Spleen (tissue), 11 donors: ENCODE measurements at regions not wholly inside any gene's neighbourhood (a gene's known extent, or its start where the extent isn't known, plus 50 kb on each side); places are given as distances from the start of the nearest gene placed in this dataset.

ENCODE experiments used
- DNase-seq: peaks from one replicate; pipeline ENCODE4 v3.0.0-alpha.2; 2020
- H3K27ac ChIP-seq, 8 donors: fragments of 200-600 bp; sonication (generic) in 7 of 8; 1 replicate in 4 of 8; 2 replicates in 4 of 8; pipeline versions ENCODE4 v1.5.0 to v1.8.0; 2016 to 2021; ENCODE audit warnings: inconsistent platforms in 4 of 8, mild to moderate bottlenecking in 4 of 8, moderate library complexity in 1 of 8
- H3K27me3 ChIP-seq, 7 donors: fragments of 200-600 bp; sonication (generic) in 6 of 7; replicated peaks in 1 of 7; 1 replicate in 4 of 7; 2 replicates in 3 of 7; pipeline versions ENCODE4 v1.5.0 to v1.8.0; 2016 to 2021; ENCODE audit warnings: inconsistent platforms in 3 of 7, mild to moderate bottlenecking in 1 of 7
- H3K36me3 ChIP-seq, 6 donors: fragments of 200-600 bp; sonication (generic) in 5 of 6; 1 replicate in 4 of 6; 2 replicates in 2 of 6; pipeline versions ENCODE4 v1.5.0 to v1.8.0; 2016 to 2021; ENCODE audit warnings: inconsistent platforms in 2 of 6
- H3K4me1 ChIP-seq, 6 donors: fragments of 200-600 bp; sonication (generic) in 5 of 6; 1 replicate in 3 of 6; 2 replicates in 3 of 6; pipeline versions ENCODE4 v1.5.0 to v1.8.0; 2016 to 2021; ENCODE audit warnings: inconsistent platforms in 3 of 6
- H3K4me3 ChIP-seq, 8 donors: fragments of 200-600 bp; sonication (generic) in 7 of 8; 1 replicate in 4 of 8; 2 replicates in 4 of 8; pipeline versions ENCODE4 v1.5.0 to v1.8.0; 2016 to 2021; ENCODE audit warnings: inconsistent platforms in 4 of 8, mild to moderate bottlenecking in 4 of 8, moderate library complexity in 2 of 8
- H3K9me3 ChIP-seq, 8 donors: fragments of 200-600 bp; sonication (generic) in 7 of 8; 1 replicate in 4 of 8; 2 replicates in 4 of 8; pipeline versions ENCODE4 v1.5.0 to v1.8.0; 2016 to 2021; ENCODE audit warnings: inconsistent platforms in 4 of 8
- POLR2A ChIP-seq, 3 donors: fragments of 450-650 bp; IDR thresholded peaks; one replicate each; pipeline ENCODE4 v1.5.1; 2017; ENCODE audit warnings: antibody characterized with exemption in 3 of 3, mild to moderate bottlenecking in 1 of 3
- POLR2AphosphoS5 ChIP-seq, 3 donors: sonication (generic); formaldehyde crosslinking; IDR thresholded peaks; one replicate each; pipeline ENCODE4 v1.5.1; 2017; ENCODE audit warnings: antibody characterized with exemption in 3 of 3
- WGBS, 5 donors: extraction: QIAGEN DNeasy Blood & Tissue Kit in 3 of 5; methylation state at CpG; one replicate each; pipeline versions ENCODE4 v1.1.5 to v1.1.7; 2013 to 2018; 5-methylcytosine and 5-hydroxymethylcytosine counted together
- intact Hi-C: fragments of 100-400 bp; cut with DNase I; formaldehyde crosslinking; loops from one replicate; pipeline ENCODE4 v1.15.0; 2023; ENCODE audit warnings: low total_unique reads
- TF ChIP-seq, protein P1 (sequence below), 11 experiments: fragments of 200-600 bp in 7 of 11; fragments of 450-650 bp in 4 of 11; sonication (generic) in 4 of 11; IDR thresholded peaks in 8 of 11; conservative IDR thresholded peaks in 3 of 11; 1 replicate in 7 of 11; 2 replicates in 4 of 11; pipeline versions ENCODE4 v1.4.0 to v1.8.0; 2016 to 2021; ENCODE audit warnings: antibody characterized with exemption in 11 of 11, inconsistent platforms in 4 of 11, mild to moderate bottlenecking in 1 of 11
- donor health status: healthy with polysubstance abuse.
- donor health status: DM: no; HTN: no; CAD: no; lungs with moderate emphysema.
- donor health status: DM: no; HTN: no; CAD: no.
- donor health status: Bipolar disorder and iron deficiency.
- donor health status: healthy.
- donor health status: DM: no; HTN: no; CAD: no.
- donor health status: DM: yes; HTN: yes; CAD: no.

DNA sequence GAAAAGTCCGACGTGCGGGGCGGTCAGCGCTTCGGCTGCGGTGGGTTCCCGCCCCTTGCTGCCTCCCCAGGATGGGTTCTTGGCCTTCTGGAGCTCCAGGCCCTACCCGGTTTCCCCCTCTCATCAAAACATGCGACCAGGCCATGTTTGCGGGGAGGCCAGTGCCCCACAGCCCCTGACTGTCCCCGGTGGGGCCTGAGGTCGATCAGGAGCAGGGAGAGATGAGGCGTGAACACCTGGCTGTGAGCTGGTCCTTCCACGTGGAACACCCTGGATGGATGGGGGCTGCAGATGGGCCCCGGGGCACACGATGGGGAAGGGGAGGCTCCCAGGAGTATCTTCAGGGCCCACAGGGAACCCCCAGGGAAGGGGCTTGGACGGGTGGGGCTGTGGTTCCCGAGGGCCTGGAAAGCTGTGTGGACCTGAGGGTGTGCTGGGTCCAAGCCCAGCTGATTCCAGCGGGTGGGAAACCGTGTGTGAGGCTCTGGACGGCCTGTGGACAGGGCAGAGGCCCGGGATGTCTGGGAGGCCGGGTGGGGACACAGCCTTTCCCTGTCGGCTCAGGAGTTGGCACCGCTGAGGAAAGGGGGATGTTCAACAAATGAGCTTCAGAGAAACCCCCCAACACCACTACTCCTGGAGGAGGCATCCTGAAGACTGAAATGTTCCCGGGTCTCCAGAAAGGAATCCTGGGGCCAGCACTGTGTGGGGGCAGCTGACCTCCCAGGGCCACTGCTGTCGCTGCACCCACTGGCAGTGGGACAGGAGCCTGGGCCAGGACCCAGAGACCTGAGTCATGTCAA lies 187.0 kb upstream of the C14orf180 start:
- no peaks in the 10 kb centered on the region for H3K36me3 ChIP-seq
- no peak overlapping the region for H3K4me3 ChIP-seq
- intact Hi-C loops, result no loop called here
- 85 to 91% (median 86%) methylated on average over 26 to 28 of the region's 28 CpGs for WGBS, 5 donors
- DNase-seq, result peak; percentile 61
- peaks cover 20 to 92% (median 77%) of the 10 kb centered on the region in 6 donors for H3K4me1 ChIP-seq
- TF ChIP-seq, protein P1, sequence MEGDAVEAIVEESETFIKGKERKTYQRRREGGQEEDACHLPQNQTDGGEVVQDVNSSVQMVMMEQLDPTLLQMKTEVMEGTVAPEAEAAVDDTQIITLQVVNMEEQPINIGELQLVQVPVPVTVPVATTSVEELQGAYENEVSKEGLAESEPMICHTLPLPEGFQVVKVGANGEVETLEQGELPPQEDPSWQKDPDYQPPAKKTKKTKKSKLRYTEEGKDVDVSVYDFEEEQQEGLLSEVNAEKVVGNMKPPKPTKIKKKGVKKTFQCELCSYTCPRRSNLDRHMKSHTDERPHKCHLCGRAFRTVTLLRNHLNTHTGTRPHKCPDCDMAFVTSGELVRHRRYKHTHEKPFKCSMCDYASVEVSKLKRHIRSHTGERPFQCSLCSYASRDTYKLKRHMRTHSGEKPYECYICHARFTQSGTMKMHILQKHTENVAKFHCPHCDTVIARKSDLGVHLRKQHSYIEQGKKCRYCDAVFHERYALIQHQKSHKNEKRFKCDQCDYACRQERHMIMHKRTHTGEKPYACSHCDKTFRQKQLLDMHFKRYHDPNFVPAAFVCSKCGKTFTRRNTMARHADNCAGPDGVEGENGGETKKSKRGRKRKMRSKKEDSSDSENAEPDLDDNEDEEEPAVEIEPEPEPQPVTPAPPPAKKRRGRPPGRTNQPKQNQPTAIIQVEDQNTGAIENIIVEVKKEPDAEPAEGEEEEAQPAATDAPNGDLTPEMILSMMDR (IDR thresholded peaks at IDR 0.05 in 8 of 11, conservative IDR thresholded peaks at IDR 0.05 in 3 of 11), result no peak
- TF ChIP-seq POLR2AphosphoS5 (IDR thresholded peaks at IDR 0.05), result no peak
- TF ChIP-seq POLR2A (IDR thresholded peaks at IDR 0.05), result no peak
- peaks cover 0 to 14% (median 0%) of the 10 kb centered on the region in 7 donors for H3K27me3 ChIP-seq
- H3K27ac ChIP-seq, result peak overlapping the region in 3 of 8 donors; percentile 50 to 75 (median 62)
- H3K9me3 ChIP-seq, result peaks cover 0 to 14% (median 11%) of the 10 kb centered on the region in 8 donors

DNA sequence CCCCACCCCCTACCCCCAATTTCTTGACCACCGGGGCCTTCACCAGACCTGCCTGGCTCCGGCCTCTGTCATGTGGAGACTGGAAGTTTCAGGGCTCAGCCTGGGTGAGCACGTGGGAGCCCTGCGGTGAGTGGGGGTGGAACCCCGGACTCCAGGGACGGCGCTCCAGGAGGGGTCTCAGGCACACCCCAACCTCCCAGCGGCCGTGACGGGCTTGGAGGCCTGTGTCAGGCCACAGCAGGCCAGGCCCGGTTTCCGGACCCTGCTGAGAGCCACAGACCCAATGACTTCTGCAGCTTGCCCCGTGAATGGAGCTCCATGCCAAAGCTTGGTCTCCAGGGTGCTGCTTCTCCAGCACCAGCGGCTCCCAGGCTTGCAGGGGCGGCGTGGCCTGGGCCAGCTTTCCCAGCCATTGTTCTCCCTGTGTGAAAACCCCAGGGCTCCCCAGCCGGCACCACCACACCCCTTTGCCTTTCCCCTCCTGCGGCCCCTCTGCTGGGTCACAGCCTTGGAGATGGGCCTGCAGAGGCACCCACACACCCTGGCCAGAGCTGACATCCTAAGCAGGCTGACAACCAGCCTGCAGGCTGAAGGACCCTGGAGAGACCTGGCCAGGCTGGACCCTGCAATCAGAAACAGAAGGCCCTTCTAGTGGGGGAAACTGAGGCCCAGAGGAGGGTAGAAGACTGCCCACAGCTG lies 186.2 kb upstream of the C14orf180 start:
- WGBS, 5 donors, result 70 to 90% (median 88%) methylated on average over 9 to 18 of the region's 18 CpGs
- Histone ChIP-seq H3K36me3 (no peaks in the 10 kb centered on the region), H3K27ac (peak overlapping the region in 5 of 8 donors; percentile 20 to 75 (median 50)), H3K9me3 (peaks cover 0 to 22% (median 19%) of the 10 kb centered on the region in 8 donors), H3K4me3 (peak overlapping the region in 1 of 8 donors; percentile 40), H3K4me1 (peaks cover 20 to 84% (median 73%) of the 10 kb centered on the region in 6 donors), H3K27me3 (peaks cover 0 to 14% (median 0%) of the 10 kb centered on the region in 7 donors)
- DNase-seq, result peak; percentile 74
- intact Hi-C loops, result no loop called here
- TF ChIP-seq POLR2A (IDR thresholded peaks at IDR 0.05) (no peak), POLR2AphosphoS5 (IDR thresholded peaks at IDR 0.05) (no peak)
- TF ChIP-seq, protein P1 (IDR thresholded peaks at IDR 0.05 in 8 of 11, conservative IDR thresholded peaks at IDR 0.05 in 3 of 11), result no peak

GRCh38 chr14:104393898-104394381 lies 185.6 kb upstream of the C14orf180 start:
- peaks cover 0 to 14% (median 0%) of the 10 kb centered on the region in 7 donors for H3K27me3 ChIP-seq
- peak overlapping the region in 5 of 8 donors; percentile 20 to 75 (median 50) for H3K27ac ChIP-seq
- intact Hi-C loops, result no loop called here
- H3K36me3 ChIP-seq, result no peaks in the 10 kb centered on the region
- peak; percentile 92 for DNase-seq
- TF ChIP-seq POLR2AphosphoS5 (IDR thresholded peaks at IDR 0.05) (peak; percentile 37 to 75 (median 75)), POLR2A (IDR thresholded peaks at IDR 0.05) (no peak)
- TF ChIP-seq, protein P1 (IDR thresholded peaks at IDR 0.05 in 8 of 11, conservative IDR thresholded peaks at IDR 0.05 in 3 of 11), result no peak
- peak overlapping the region in 1 of 8 donors; percentile 40 for H3K4me3 ChIP-seq
- peaks cover 20 to 78% (median 67%) of the 10 kb centered on the region in 6 donors for H3K4me1 ChIP-seq
- WGBS, 5 donors, result 11 to 20% (median 17%) methylated on average over 5 to 10 of the region's 10 CpGs
- H3K9me3 ChIP-seq, result peaks cover 0 to 28% (median 24%) of the 10 kb centered on the region in 8 donors
